ENCODE measurements at regions not wholly inside any gene's neighbourhood (a gene's known extent, or its start where the extent isn't known, plus 50 kb on each side); places are given as distances from the start of the nearest gene placed in this dataset.

- no peaks in the 10 kb centered on the region for H3K27me3 Mint-ChIP-seq (ENCODE audit: low read depth, poor library complexity)
- no peak overlapping the region for H3K4me3 Mint-ChIP-seq
- H3K4me1 Mint-ChIP-seq, result no peaks in the 10 kb centered on the region
- H3K36me3 Mint-ChIP-seq (ENCODE audit: low read depth), result no peaks in the 10 kb centered on the region
- no peak for TF ChIP-seq CTCF (IDR thresholded peaks at IDR 0.05)
- H3K27ac Mint-ChIP-seq, result no peak overlapping the region
- no peak for DNase-seq
- no peaks in the 10 kb centered on the region for H3K9me3 Mint-ChIP-seq
Observed at GRCh38 chr5:85476617-85477016, 1091.9 kb upstream of the EDIL3 start.

- no peaks in the 10 kb centered on the region for H3K4me1 Mint-ChIP-seq
- H3K27me3 Mint-ChIP-seq (ENCODE audit: low read depth, poor library complexity), result no peaks in the 10 kb centered on the region
- no peak overlapping the region for H3K4me3 Mint-ChIP-seq
- no peak overlapping the region for H3K27ac Mint-ChIP-seq
- no peak for TF ChIP-seq CTCF (IDR thresholded peaks at IDR 0.05)
- no peak for DNase-seq
- peaks cover 8% of the 10 kb centered on the region for H3K9me3 Mint-ChIP-seq
- H3K36me3 Mint-ChIP-seq (ENCODE audit: low read depth), result peaks cover under 1% of the 10 kb centered on the region
Observed at GRCh38 chr5:85479849-85480248, 1095.2 kb upstream of the EDIL3 start.

- DNase-seq, result no peak
- no peak overlapping the region for H3K4me3 Mint-ChIP-seq
- H3K4me1 Mint-ChIP-seq, result no peaks in the 10 kb centered on the region
- peaks cover 14% of the 10 kb centered on the region for H3K9me3 Mint-ChIP-seq
- H3K36me3 Mint-ChIP-seq (ENCODE audit: low read depth), result peaks cover 5% of the 10 kb centered on the region
- TF ChIP-seq CTCF (IDR thresholded peaks at IDR 0.05), result no peak
- no peaks in the 10 kb centered on the region for H3K27me3 Mint-ChIP-seq (ENCODE audit: low read depth, poor library complexity)
- H3K27ac Mint-ChIP-seq, result no peak overlapping the region
Observed at GRCh38 chr5:85484982-85485574, 1100.4 kb upstream of the EDIL3 start.

- H3K4me1 Mint-ChIP-seq, result no peaks in the 10 kb centered on the region
- H3K27me3 Mint-ChIP-seq (ENCODE audit: low read depth, poor library complexity), result no peaks in the 10 kb centered on the region
- no peak overlapping the region for H3K27ac Mint-ChIP-seq
- TF ChIP-seq CTCF (IDR thresholded peaks at IDR 0.05), result no peak
- H3K4me3 Mint-ChIP-seq, result no peak overlapping the region
- DNase-seq, result no peak
- peaks cover 37% of the 10 kb centered on the region for H3K9me3 Mint-ChIP-seq
- peaks cover 5% of the 10 kb centered on the region for H3K36me3 Mint-ChIP-seq (ENCODE audit: low read depth)
Observed at GRCh38 chr5:85488295-85488694, 1103.6 kb upstream of the EDIL3 start.

GRCh38 chr5:85500869-85501268, 1116.2 kb upstream of the EDIL3 start:
- H3K9me3 Mint-ChIP-seq, result no peaks in the 10 kb centered on the region
- DNase-seq, result no peak

More at GRCh38 chr5:85500869-85501268, 1116.2 kb upstream of the EDIL3 start:
- Mint-ChIP-seq H3K4me1 (no peaks in the 10 kb centered on the region), H3K36me3 (ENCODE audit: low read depth) (no peaks in the 10 kb centered on the region), H3K4me3 (no peak overlapping the region), H3K27me3 (ENCODE audit: low read depth, poor library complexity) (no peaks in the 10 kb centered on the region), H3K27ac (peak overlapping the region; percentile 26)
- TF ChIP-seq CTCF (IDR thresholded peaks at IDR 0.05), result no peak
